NCI-H2107 treated with DMSO at 0.1 percent for 48 hours (cell line): ENCODE measurements at regions not wholly inside any gene's neighbourhood (a gene's known extent, or its start where the extent isn't known, plus 50 kb on each side); places are given as distances from the start of the nearest gene placed in this dataset.
A peak's percentile ranks its signal among the peaks of the same experiment; 100 is the strongest.

Experiments
- DNase-seq: peaks from one replicate; lab custom pipeline; 2025; ENCODE audit not compliant: unreplicated experiment; lab: John Stamatoyannopoulos, UW

DNA sequence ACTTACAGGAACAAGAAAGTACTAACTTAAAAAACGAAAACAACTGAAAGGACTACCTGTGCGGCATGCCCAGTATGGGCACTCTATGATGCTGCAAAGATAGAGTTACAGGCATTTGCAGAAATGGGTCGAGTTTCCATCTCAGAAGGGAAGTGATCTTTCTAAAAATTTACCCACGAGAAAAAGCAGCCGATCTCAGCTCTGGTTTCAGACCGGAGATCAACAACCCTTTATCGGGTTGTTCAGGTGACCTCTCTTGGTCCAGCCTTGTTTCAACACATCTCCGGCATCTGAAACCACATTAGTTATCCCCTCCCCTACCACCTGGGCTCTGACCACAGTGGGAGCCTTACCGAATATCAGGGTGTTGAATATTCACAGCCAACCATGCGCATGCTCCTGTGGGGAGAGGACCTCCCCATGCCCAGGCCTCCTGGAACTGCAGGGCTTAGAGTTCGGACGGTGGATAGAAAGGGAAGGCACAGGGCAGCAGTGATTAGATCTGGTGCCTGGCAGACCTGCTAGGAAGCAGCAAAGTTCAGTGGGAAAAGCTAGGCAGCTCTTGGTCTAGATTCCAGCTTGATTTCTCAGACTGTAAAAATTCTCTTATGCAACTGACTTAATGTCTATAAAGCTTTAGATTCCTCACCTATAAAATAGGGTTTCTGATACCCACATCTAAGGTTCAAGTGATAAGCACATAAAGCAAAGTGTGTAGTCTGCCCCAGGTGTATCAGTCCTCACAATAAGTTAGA lies 906.0 kb downstream of the VRK1 start:
- DNase-seq, result no peak

DNA sequence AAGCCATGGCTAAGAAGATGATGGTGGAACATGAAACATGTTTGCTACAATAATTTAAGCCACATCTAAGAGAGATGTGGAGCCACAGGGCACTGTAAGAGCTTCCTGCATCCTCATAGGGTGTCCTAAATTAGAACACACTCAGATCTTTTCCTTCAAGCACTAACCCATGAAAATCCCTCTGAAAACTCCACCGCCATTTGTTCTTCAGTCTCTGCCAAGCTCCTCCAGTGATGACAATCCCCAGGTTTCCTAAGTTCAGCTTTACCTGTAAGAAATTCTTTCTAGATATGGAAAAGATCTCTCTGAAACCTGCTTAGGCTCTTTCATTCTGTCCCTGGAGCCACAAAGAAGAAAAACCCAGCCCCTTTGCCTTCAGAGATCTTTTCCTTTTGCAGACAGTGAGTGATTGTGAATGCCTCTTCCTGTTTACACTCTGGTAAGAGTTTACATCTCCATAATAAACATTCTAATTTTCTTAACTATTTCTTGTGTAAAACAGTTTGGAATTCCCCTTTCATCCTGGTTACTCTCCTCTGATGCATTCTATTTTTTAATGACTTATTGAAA lies 907.2 kb downstream of the VRK1 start:
- DNase-seq, result no peak

DNA sequence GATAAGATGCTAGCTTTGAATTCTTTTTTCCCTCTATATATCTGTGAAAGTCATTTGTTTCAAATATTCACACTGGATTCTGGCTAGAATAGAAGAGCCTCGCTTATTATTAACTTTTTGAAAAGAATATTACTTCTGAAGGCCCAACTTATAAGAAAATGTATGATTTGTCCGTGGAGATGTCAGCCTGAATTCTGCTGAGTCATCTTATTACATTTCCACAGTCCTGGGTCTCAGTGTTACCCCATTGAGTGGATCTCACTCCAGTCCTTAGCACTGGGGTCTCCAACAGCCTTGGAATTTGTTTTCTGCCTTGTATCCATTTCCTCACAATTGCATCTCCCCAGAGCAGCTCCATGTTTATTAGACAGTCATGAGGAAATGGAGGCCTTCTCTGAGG lies 907.9 kb downstream of the VRK1 start:
- no peak for DNase-seq

DNA sequence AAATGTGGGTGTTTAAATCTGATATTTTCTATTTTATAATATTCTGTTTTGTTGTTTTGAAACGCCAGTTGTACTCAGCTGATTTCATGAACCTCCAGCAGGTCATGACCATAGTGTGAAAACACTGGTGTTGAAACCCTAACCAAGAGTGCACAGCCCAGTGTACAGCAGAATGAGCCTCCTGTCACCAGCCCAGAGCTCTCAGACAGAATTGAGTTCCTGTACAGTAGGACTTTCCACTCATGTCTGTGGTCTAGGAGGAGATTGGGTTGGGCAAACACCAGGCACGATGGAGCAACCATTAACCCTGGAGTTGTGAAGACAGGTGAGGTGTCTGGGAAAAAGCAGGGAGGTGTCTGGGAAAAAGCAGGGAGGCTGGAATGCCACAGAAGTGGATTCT lies 908.8 kb downstream of the VRK1 start:
- no peak for DNase-seq

DNA sequence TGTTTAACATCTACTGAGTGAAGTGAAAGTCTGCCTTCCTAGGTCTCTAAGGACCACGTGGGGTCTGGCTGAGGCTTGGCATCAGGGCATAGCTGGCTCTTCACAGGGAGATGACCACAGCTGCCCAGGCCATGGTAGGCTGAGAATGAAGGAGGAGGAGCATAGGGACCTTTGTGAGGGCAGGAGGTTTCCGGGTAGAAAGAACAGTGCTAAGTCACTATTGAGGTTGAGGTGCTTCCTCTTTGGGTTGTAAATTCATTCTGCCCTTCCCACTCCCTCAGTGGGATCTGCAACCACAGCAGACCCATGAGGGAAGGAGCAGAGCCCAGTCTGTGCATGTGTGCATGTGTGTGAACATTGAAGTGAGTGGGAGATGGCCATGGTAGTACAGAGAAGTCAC lies 909.6 kb downstream of the VRK1 start:
- no peak for DNase-seq

DNA sequence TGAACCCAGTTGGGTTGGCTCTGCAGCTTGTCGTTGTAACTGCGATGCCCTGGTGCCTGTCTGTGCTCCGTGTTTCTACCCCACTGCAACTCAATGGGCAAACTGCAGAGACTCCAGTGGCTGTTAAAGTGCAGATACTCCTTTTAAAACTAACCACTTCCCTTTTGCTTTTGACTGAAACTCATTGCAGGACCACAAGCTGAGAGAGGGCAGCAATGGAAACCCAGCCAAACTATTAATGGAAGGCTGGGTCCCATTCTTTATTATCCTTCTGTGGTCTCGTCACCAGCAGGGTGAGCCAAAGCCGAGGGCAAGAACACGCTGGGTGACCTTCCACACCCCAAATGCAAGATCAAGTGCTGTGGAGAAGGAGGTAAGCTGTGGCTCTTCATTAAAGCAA lies 910.4 kb downstream of the VRK1 start:
- peak; percentile 64 for DNase-seq

DNA sequence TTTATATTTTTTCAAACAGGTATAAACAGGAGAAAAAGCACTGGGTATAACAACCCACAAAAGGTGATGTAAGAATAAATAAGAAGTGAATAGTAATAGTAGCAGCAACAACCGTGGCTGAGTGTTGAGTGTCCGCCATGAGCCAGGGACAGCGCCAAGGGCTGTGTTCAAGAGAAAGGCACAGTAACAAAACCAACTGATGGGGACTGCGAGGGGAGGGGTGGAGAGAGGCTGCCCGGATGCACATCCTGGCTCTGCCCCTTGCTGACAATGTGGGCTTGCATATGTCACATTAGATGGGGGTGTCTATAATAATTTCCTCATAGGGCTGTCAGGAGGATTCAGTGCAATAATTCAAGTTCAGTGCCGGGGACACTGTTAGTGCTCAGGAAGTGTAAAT lies 912.4 kb downstream of the VRK1 start:
- DNase-seq, result no peak

DNA sequence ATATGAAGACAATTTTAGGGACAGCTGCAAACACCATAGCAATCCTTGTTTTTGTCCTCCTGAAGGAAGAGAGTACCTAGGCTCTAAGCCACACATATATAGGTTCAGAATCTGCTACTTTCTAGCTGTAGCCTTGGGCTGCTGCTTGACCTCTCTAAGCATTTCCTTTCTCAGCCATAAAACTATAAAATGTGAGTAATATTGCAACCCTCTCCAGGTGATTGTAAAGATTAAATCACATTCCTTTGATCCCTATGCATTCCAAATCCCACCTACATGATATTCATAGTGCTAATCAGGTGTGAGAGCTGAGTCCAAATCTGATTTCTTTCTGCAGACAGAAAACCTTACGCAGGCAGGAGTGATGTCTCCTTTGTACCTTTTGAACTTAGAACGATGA lies 913.5 kb downstream of the VRK1 start:
- no peak for DNase-seq

DNA sequence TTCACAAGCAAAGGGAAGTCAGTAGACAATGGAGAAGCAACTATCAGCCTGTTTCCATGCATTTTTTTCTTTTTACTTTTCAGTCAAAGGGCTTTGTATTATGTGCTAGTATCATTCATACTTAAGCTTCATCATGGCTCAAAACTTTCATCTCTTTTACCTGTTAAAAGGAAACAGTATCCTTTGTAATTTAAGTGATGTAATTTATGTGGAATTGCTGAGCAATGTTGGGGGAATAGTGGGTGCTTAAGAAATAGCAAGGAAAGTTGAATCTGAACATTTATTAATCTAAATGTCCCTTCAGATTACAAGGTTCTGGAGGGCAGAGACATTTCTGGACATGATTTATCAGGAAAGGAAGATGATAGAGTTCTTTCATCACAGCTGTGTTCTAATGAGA lies 915.3 kb downstream of the VRK1 start:
- DNase-seq, result no peak

DNA sequence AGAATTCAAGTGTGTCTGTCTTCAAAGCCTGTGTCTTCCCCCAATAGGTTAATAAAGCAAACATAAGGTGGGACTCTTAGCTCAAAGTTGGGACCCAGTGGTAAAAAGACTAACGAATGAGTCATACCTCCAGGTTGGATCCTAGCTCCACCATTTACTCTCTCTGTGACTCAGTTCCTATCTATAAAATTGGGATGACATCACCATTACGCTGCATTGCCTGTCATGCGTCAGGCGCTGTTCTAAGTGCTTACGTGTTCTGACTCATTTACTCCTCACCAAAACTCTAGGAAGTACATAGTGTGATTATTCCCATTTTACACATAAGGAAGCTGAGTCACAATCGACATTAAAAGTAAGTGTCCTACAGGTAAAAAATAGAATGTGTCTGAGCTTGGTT lies 915.8 kb downstream of the VRK1 start:
- no peak for DNase-seq

DNA sequence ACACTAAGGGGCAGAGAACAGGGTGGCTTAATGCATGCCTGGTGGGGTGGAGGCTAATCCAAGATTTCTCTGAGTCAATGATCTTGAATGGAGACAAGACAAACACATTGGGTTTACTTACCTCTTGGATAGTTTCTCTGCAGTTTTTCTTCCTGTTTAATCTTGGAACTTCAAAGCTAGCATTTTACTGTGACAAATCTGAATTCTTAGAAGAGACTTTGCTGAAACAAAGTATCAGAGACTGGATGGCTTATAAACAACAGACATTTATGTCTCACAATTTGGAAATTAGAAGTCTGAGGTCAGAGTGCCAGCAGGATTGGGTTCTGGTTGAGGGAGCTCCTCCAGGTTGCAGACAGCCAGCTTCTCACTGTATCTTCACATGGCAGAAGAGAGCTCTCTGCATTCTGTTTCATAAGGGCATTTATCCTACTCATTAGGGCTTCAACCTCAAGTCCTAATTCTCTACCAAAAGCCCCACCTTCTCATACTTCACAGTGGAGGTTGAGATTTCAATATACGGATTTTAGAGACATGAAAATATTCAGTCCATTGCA lies 921.8 kb downstream of the VRK1 start:
- DNase-seq, result no peak

DNA sequence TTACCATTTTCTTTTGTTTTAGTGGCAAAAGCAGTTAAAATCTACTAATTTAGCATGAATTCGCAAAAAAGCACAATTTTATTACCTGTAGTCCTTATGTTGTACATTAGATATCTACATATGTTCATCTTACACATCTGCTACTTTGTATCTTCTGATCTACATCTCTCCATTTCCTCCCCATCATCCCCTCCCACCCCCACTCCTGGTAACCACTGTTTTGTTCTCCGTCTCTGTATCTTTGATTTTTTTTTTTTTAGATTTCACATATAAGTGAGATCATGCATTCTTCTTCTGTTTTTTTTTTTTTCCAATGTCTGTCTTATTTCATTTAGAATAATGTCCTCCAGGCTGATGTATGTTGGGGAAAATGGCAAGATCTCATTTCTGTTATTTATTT lies 922.7 kb downstream of the VRK1 start:
- no peak for DNase-seq

DNA sequence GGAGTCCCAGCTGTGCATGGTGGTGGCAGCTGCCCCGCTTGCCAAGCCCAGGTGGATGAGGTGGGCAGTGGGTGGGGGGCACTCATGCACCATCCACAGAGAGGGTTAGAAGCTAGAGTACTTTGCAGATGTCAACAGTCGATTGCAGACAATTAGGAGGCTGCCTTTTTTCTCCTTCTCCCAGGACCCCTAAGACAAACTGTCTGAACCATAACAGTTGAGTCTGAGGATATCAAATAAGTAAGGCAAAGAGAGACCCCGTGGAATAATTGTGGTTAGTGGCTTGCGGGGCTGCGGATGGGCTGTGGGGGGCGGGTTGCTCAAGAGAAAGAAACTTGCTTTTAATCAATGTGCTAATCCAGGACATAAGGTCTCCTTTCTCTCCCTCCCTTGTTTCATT lies 926.2 kb downstream of the VRK1 start:
- DNase-seq, result no peak

DNA sequence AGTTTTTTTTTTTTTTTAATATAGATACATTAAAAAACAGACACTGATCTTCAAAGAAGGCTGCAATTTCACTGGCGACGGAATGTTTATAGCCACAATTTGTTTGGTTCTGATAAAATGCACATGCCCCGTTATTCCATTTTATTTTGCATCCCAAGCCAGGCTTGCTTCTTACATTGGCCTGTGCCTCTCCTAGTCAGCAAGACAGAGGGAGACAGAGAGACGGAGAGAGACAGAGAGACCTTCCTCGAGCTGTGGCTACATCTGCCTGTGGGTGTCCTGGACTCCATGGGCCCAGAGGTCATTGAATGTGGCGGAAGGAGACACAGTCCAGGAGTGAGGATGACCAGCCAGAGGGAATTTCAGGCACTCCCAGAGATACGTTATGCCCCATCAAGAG lies 926.6 kb downstream of the VRK1 start:
- DNase-seq, result no peak

DNA sequence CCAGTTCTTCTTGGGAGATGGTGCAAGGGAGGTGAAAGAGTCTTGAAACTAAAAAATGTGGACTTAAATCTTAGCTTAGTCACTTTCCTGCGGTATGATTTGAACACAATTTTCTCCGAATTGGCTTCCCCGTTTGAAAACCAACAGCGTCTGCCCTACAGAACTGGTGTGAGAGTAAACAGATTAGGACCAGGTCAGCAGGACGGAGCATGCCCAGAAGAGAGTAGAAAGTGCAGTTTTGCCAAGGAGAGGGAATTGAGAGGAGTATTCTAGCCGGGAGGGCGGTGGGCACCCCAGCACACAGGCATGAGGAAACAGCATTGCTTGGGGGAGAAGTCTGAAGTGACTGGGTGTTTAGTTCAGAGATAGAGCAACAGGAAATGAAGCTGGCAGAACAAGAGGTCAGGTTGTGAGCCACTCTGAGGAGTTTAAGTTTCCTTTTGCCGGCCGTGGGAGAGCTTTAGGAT lies 927.1 kb downstream of the VRK1 start:
- no peak for DNase-seq

DNA sequence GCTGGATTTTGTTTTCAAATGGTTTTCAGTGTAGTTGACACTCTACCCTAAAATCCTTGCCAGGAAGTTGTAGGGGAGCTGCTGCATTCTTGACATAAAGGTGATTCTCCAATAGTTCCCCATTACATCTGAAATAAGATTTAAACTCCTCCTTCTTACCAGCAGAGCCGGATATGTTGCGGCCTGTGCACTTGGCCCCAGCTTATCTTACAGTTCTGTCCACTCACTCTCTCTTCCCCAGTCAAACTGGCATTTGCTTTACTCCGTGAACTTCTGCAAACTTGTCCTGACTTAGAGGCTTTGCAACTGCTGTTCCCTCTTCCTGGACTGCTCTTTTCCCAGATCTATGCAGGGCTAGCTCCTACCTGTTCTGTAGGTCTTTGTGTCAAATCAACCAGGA lies 929.5 kb downstream of the VRK1 start:
- no peak for DNase-seq

DNA sequence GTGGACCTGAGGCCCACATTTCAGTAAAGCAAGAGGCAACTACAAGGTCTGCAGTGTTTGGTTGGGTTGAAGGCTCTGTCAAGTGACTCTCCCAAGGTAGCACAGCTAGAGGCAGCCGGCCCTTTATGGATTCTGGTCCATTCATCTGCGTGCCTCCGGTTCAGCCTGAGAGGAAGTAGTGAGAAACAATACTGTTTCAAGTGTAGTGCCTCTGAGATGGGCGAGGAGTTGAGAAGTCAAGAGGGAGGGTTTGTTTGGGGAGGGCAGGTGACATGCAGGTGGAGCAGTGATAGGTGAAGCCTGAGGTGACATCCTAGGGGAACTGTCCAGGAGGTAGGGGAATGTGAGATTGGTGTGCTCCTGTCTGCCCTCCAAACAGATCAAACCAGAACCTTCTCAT lies 933.5 kb downstream of the VRK1 start:
- DNase-seq, result no peak

DNA sequence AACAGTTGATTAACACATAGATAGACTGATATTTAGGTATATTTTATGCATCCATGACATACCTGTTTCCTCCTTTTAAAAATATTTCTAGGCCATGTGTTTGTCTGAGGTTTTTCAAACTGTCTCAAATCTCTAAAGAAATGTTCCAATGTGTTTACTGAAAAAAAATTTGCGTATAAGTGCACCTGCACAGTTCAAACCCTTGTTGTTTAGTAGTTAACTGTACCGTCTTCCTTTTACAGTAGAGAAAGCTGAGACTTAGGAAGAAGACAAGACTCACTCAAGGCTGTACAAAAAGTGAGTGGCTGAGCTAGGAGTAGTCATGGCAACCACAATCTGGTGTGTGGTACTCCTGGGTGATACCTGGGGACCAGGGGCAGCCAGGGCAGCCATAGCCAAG lies 934.6 kb downstream of the VRK1 start:
- no peak for DNase-seq

DNA sequence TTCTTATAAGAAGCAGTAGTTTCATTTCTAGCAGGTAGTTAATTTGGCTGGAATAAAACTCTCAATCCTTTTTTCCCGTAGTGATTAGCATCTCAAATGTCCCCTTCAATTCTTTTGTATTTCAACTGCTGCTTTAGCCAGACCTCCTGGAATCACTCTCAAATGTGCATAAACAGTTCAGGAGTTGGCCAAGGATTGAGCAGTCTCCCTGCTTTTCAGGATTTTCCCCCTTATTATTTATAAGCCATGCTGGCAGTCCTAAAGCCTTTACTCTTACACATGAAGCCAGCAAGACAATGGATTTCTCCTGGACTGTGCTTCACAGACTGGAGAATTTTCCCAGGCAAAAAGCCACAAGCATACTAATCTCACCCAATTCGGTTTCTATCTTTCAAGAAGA lies 950.1 kb downstream of the VRK1 start:
- no peak for DNase-seq

DNA sequence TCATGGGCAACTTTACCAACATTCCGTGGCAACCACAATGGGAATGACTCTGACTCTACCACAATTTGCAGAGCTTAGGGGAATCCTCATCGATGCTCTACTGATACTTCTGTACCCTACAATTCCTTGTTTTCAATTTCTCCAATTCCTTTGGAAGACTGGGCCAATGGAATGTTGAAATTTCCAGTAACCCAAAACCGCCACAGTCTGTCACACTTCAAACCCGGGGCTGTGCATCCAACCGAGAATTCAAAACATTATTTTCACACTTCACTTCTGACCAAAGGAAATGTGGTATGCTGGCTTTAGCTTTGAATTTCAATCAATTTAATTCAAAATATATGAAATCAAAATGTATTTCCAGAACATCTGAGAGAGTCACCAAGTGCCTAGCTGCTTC lies 951.4 kb downstream of the VRK1 start:
- DNase-seq, result no peak

DNA sequence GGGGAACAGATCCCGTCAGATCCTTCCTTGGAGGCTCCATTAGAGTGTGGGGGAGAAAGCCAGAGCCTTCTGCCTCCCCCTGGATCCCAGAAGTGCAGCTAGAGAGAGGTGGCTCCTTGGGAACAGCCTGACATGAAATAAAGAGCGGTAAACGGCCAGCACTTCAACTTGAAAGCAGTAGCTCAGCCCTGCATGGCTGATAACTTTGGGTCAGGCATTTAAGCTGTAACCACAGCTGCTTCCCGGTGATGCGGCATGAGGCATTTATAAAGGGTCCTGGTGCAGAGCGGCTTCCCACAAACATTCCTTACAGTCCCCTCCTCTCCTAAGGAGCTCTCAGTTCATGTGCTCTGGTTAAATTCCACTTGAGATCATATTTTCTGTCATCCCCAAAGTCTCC lies 960.3 kb downstream of the VRK1 start:
- no peak for DNase-seq

DNA sequence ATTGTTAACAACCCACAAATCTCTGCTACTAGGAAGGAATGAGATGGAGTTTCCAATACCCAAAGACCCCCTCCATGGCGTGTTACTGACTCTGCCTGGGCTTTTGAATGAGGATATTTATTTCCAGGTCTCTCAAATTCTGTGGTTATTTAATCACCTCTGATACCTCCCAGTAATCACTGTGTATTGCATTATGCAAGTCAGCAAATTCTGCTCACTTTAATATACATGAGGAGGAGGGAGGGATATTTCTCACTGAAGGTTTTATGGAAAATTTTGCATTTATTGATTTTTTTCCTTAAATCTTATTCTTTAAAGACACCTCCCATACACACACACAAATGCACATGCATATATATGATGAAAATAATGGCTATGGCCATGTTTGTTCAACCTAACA lies 962.9 kb downstream of the VRK1 start:
- DNase-seq, result no peak

DNA sequence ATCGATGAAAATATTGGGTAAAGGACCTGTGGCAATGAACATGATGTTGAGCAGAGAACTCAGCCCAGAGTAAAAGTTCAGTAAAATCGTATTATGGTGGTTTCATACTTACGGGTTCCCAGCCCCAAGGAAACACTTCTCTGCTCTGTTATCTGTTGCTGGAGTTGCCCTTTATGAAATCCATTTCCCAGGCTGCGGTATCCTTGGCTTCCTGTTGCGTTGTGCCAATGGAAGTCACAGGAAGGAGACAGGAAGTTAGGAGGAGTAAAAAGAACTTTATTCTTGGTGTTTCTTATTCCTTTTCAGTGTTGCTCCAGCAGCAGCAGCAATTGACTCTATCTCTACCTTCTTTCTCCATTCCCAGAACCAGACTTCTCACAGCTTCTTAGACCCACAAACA lies 965.2 kb downstream of the VRK1 start:
- no peak for DNase-seq
